ENCODE measurements at regions not wholly inside any gene's neighbourhood (a gene's known extent, or its start where the extent isn't known, plus 50 kb on each side); places are given as distances from the start of the nearest gene placed in this dataset.

GRCh38 chr2:239539083-239539775 is 138.4 kb upstream of the HDAC4 start:
- Histone ChIP-seq H2AFZ (replicated peaks) (no peak overlapping the region), H3K36me3 (no peaks in the 10 kb centered on the region), H3F3A (ENCODE audit: low read depth) (no peaks in the 10 kb centered on the region), H3K4me3 (no peak overlapping the region), H3K27ac (no peak overlapping the region), H3K4me1 (no peaks in the 10 kb centered on the region), H3K79me2 (ENCODE audit: low read depth) (no peaks in the 10 kb centered on the region), H3K9ac (no peak overlapping the region), H4K20me1 (ENCODE audit: low read depth) (no peaks in the 10 kb centered on the region), H3K4me2 (no peak overlapping the region), H3K9me3 (ENCODE audit: low read depth) (no peaks in the 10 kb centered on the region), H3K27me3 (no peaks in the 10 kb centered on the region)
- DNase-seq (ENCODE audit: low spot score), result no peak
- peaks cover 8% of the 10 kb centered on the region for H3K4me1 Mint-ChIP-seq
- TF ChIP-seq CTCF (IDR thresholded peaks at IDR 0.05) (no peak), EZH2 (IDR thresholded peaks at IDR 0.05) (no peak), EZH2phosphoT487 (IDR thresholded peaks at IDR 0.05) (no peak)
- H3K27me3 Mint-ChIP-seq (ENCODE audit: insufficient read depth, low read depth), result peaks cover 7% of the 10 kb centered on the region
- H3K36me3 Mint-ChIP-seq, result no peaks in the 10 kb centered on the region
- no peak overlapping the region for H3K4me3 Mint-ChIP-seq
- H3K9me3 Mint-ChIP-seq, result peaks cover 6% of the 10 kb centered on the region
- H3K27ac Mint-ChIP-seq, result no peak overlapping the region

- Histone ChIP-seq H3K9ac (no peak overlapping the region), H3K36me3 (no peaks in the 10 kb centered on the region), H3K9me3 (ENCODE audit: low read depth) (no peaks in the 10 kb centered on the region), H3K27me3 (no peaks in the 10 kb centered on the region), H3K79me2 (ENCODE audit: low read depth) (no peaks in the 10 kb centered on the region), H3K4me2 (no peak overlapping the region), H3F3A (ENCODE audit: low read depth) (no peaks in the 10 kb centered on the region), H3K4me3 (no peak overlapping the region), H4K20me1 (ENCODE audit: low read depth) (no peaks in the 10 kb centered on the region), H3K4me1 (no peaks in the 10 kb centered on the region), H2AFZ (replicated peaks) (no peak overlapping the region), H3K27ac (no peak overlapping the region)
- no peak for TF ChIP-seq CTCF (IDR thresholded peaks at IDR 0.05)
- TF ChIP-seq EZH2phosphoT487 (IDR thresholded peaks at IDR 0.05), result no peak
- TF ChIP-seq EZH2 (IDR thresholded peaks at IDR 0.05), result no peak
- DNase-seq (ENCODE audit: low spot score), result no peak
- H3K36me3 Mint-ChIP-seq, result no peaks in the 10 kb centered on the region
- H3K27ac Mint-ChIP-seq, result no peak overlapping the region
- peaks cover 10% of the 10 kb centered on the region for H3K27me3 Mint-ChIP-seq (ENCODE audit: insufficient read depth, low read depth)
- peaks cover 11% of the 10 kb centered on the region for H3K4me1 Mint-ChIP-seq
- no peak overlapping the region for H3K4me3 Mint-ChIP-seq
- peaks cover 7% of the 10 kb centered on the region for H3K9me3 Mint-ChIP-seq
Measured at GRCh38 chr2:239538357-239539052, 137.7 kb upstream of the HDAC4 start.

- no peaks in the 10 kb centered on the region for H3F3A ChIP-seq (ENCODE audit: low read depth)
- no peaks in the 10 kb centered on the region for H3K9me3 ChIP-seq (ENCODE audit: low read depth)
- H3K79me2 ChIP-seq (ENCODE audit: low read depth), result no peaks in the 10 kb centered on the region
- H3K27ac ChIP-seq, result no peak overlapping the region
- Mint-ChIP-seq H3K27ac (no peak overlapping the region), H3K4me1 (peaks cover 18% of the 10 kb centered on the region), H3K27me3 (ENCODE audit: insufficient read depth, low read depth) (peaks cover 13% of the 10 kb centered on the region), H3K9me3 (peaks cover 7% of the 10 kb centered on the region), H3K36me3 (no peaks in the 10 kb centered on the region), H3K4me3 (no peak overlapping the region)
- H3K4me1 ChIP-seq, result no peaks in the 10 kb centered on the region
- DNase-seq (ENCODE audit: low spot score), result no peak
- TF ChIP-seq CTCF (IDR thresholded peaks at IDR 0.05) (no peak), EZH2 (IDR thresholded peaks at IDR 0.05) (no peak), EZH2phosphoT487 (IDR thresholded peaks at IDR 0.05) (no peak)
- H2AFZ ChIP-seq (replicated peaks), result no peak overlapping the region
- no peaks in the 10 kb centered on the region for H4K20me1 ChIP-seq (ENCODE audit: low read depth)
- H3K36me3 ChIP-seq, result no peaks in the 10 kb centered on the region
- no peak overlapping the region for H3K9ac ChIP-seq
- no peak overlapping the region for H3K4me2 ChIP-seq
- H3K27me3 ChIP-seq, result no peaks in the 10 kb centered on the region
- no peak overlapping the region for H3K4me3 ChIP-seq
Measured at GRCh38 chr2:239537633-239538356, 137.0 kb upstream of the HDAC4 start.

All from neural progenitor cell (in vitro differentiated cells).